ENCODE measurements at regions not wholly inside any gene's neighbourhood (a gene's known extent, or its start where the extent isn't known, plus 50 kb on each side); places are given as distances from the start of the nearest gene placed in this dataset.
"Not testable (repeated sequence)": the region's sequence is repeated elsewhere in the genome, so short reads cannot be mapped to it uniquely, and the experiment has no call there.

DNA sequence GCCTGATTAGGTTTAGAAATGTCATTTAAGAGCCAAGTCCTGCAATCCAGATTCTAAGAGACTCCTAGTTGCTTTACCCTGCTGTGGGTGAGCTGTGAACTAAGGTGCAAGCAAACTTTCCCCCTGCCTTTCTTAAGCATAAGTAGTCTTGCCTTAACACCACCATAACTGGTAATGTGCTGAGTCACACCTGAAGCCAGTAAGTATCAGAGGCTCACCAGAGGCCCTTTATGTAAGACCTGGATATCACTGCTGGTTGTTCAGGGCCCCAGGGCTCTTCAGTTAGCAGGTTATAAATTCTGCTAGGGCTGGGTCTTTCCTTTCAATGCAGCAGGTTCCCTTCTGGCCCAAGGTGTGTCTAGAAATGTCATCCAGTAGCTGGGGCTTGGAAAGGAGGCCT lies 509.9 kb downstream of the VGLL3 start:
- no peaks in the 10 kb centered on the region for H3K4me1 ChIP-seq
- no peaks in the 10 kb centered on the region for H4K20me1 ChIP-seq
- H3K4me2 ChIP-seq: no peak overlapping the region
- no peaks in the 10 kb centered on the region for H3K27me3 ChIP-seq
- no peaks in the 10 kb centered on the region for H3K36me3 ChIP-seq
- no peak for TF ChIP-seq Cebpa-rat (IDR thresholded peaks at IDR 0.05)
- H3K4me3 ChIP-seq: no peak overlapping the region
- H3K9ac ChIP-seq: no peak overlapping the region
- H3K9me3 ChIP-seq: no peaks in the 10 kb centered on the region
- no peak overlapping the region for H3K27ac ChIP-seq

DNA sequence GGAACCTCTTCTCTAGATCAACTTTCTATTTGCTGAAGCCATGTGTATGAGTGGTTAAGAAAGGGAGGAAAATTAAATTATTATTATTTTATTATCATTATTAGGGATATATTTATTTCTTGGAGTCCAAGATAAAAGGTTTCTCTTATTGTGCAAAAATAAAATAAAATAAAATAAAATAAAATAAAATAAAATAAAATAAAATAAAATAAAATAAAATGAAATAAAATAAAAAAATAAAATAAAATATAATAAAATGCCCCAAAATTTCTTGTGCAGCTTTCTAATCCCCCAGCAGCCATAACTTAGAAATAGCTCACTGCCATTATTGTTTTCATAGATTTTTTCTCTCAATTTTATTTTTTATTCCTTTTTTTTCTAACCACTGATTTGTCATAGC lies 526.8 kb downstream of the VGLL3 start:
- Histone ChIP-seq H3K36me3 (no peaks in the 10 kb centered on the region), H3K4me2 (no peak overlapping the region), H3K27ac (no peak overlapping the region), H3K4me1 (no peaks in the 10 kb centered on the region), H3K27me3 (no peaks in the 10 kb centered on the region), H4K20me1 (no peaks in the 10 kb centered on the region), H3K9me3 (no peaks in the 10 kb centered on the region), H3K9ac (no peak overlapping the region), H3K4me3 (no peak overlapping the region)
- TF ChIP-seq Cebpa-rat (IDR thresholded peaks at IDR 0.05): no peak

GRCh38 chr3:86451749-86452148 lies 539.2 kb downstream of the VGLL3 start:
- H3K9me3 ChIP-seq: no peaks in the 10 kb centered on the region
- no peak overlapping the region for H3K4me2 ChIP-seq
- no peaks in the 10 kb centered on the region for H3K4me1 ChIP-seq
- no peak overlapping the region for H3K4me3 ChIP-seq
- H3K36me3 ChIP-seq: no peaks in the 10 kb centered on the region
- H3K9ac ChIP-seq: no peak overlapping the region
- no peak for TF ChIP-seq Cebpa-rat (IDR thresholded peaks at IDR 0.05)
- no peaks in the 10 kb centered on the region for H3K27me3 ChIP-seq
- no peak overlapping the region for H3K27ac ChIP-seq
- H4K20me1 ChIP-seq: no peaks in the 10 kb centered on the region

- Histone ChIP-seq H3K4me1 (no peaks in the 10 kb centered on the region), H3K9me3 (no peaks in the 10 kb centered on the region), H3K4me2 (no peak overlapping the region), H3K27ac (no peak overlapping the region), H3K9ac (no peak overlapping the region), H4K20me1 (no peaks in the 10 kb centered on the region), H3K36me3 (no peaks in the 10 kb centered on the region), H3K27me3 (no peaks in the 10 kb centered on the region), H3K4me3 (no peak overlapping the region)
- TF ChIP-seq Cebpa-rat (IDR thresholded peaks at IDR 0.05): no peak
These were observed 552.4 kb downstream of the VGLL3 start for GRCh38 chr3:86438544-86438943.

DNA sequence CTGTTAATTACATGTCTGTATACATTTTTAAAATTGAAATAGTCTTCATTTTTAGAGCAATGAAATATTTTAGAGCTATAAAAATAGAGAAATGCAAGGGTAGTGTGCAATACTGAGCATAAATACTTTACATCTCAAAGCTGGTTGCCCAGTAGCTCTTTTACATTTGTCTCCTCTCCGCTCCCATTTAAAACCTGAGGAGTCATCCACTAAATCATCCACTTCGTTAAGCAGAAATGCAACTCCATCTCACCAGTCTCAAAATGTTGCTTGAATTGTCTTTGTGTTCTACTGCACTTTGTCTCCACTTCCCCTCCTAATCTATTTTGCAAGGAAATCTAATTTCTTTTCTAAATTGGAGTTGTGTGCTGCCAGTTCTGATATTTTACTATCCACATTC lies 563.6 kb downstream of the VGLL3 start:
- H3K4me1 ChIP-seq: no peaks in the 10 kb centered on the region
- H3K4me2 ChIP-seq: no peak overlapping the region
- H3K27ac ChIP-seq: no peak overlapping the region
- TF ChIP-seq Cebpa-rat (IDR thresholded peaks at IDR 0.05): no peak
- H4K20me1 ChIP-seq: no peaks in the 10 kb centered on the region
- no peak overlapping the region for H3K4me3 ChIP-seq
- H3K27me3 ChIP-seq: no peaks in the 10 kb centered on the region
- no peak overlapping the region for H3K9ac ChIP-seq
- H3K9me3 ChIP-seq: no peaks in the 10 kb centered on the region
- H3K36me3 ChIP-seq: no peaks in the 10 kb centered on the region

GRCh38 chr3:86420990-86421739 lies 569.8 kb downstream of the VGLL3 start:
- TF ChIP-seq Cebpa-rat (IDR thresholded peaks at IDR 0.05): no peak
- Histone ChIP-seq H3K27me3 (no peaks in the 10 kb centered on the region), H3K9ac (no peak overlapping the region)

DNA sequence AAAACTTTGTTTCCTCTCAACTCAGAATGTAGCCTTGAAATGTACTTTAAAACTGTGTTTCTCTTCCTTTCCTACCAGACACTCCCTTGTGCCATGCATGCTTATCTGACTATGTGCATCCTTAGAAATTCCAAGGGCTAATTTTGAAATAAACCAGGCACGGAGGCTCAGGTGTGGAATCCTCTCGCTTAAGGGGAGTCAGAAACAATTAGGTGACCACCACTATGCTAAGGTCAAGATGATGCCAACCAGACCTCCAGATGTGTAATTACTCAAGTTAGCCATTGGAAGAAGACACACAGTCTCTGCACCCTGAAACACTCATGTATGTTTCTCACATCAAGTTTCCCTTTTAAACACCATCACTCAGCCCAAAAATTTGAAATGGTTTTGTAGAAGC lies 572.1 kb downstream of the VGLL3 start:
- H3K36me3 ChIP-seq: no peaks in the 10 kb centered on the region
- TF ChIP-seq Cebpa-rat (IDR thresholded peaks at IDR 0.05): no peak

More at GRCh38 chr3:86420990-86421739, 569.8 kb downstream of the VGLL3 start:
- no peaks in the 10 kb centered on the region for H3K4me1 ChIP-seq
- H4K20me1 ChIP-seq: no peaks in the 10 kb centered on the region
- H3K9me3 ChIP-seq: no peaks in the 10 kb centered on the region
- H3K4me3 ChIP-seq: no peak overlapping the region
- no peak overlapping the region for H3K4me2 ChIP-seq
- no peaks in the 10 kb centered on the region for H3K36me3 ChIP-seq
- H3K27ac ChIP-seq: no peak overlapping the region

DNA sequence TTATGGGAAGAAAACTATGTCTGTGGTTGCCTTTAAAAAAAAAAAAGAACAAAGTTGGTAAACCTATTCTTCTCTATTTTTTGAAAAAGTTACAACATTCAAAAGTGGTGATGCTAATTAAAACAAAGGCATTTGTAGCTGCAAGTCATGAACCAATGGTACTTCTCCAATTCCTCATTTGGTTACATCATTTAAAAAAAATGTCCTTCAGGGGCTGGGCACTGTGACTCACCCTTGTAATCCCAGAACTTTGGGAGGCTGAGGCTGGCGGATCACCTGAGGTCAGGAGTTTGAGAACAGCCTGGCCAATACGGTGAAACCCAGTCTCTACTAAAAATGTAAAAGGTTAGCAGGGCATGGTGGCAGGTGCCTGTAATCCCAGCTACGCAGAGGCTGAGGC lies 574.6 kb downstream of the VGLL3 start:
- no peaks in the 10 kb centered on the region for H3K36me3 ChIP-seq
- no peak overlapping the region for H3K4me3 ChIP-seq
- H3K27me3 ChIP-seq: no peaks in the 10 kb centered on the region
- H3K9ac ChIP-seq: no peak overlapping the region
- no peaks in the 10 kb centered on the region for H4K20me1 ChIP-seq
- H3K4me1 ChIP-seq: no peaks in the 10 kb centered on the region
- H3K9me3 ChIP-seq: no peaks in the 10 kb centered on the region
- no peak for TF ChIP-seq Cebpa-rat (IDR thresholded peaks at IDR 0.05)
- no peak overlapping the region for H3K27ac ChIP-seq
- no peak overlapping the region for H3K4me2 ChIP-seq

More for the DNA sequence above, 572.1 kb downstream of the VGLL3 start:
- Histone ChIP-seq H3K9ac (no peak overlapping the region), H3K4me3 (no peak overlapping the region), H3K9me3 (no peaks in the 10 kb centered on the region), H4K20me1 (no peaks in the 10 kb centered on the region), H3K4me2 (no peak overlapping the region), H3K4me1 (no peaks in the 10 kb centered on the region), H3K27me3 (no peaks in the 10 kb centered on the region), H3K27ac (no peak overlapping the region)

DNA sequence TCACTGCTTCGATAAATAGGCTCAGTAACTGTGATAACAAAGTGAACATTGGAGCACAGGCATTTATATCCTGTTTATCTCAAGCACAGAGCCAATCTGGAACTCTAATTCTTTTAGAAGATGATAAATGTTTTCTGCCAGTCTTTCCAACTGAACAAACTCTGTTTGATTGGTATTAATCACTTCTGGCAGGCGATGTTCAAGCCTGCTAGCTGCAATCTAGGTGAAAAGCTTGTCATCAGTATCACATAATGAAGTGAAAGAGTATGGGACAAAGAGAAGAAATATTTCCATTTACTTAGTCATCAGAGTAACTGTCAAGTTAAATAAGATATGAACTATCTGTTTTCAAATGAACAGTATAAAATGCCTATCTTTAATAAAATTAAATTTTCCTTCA lies 577.3 kb downstream of the VGLL3 start:
- no peak overlapping the region for H3K4me3 ChIP-seq
- no peaks in the 10 kb centered on the region for H3K9me3 ChIP-seq
- H3K9ac ChIP-seq: no peak overlapping the region
- no peaks in the 10 kb centered on the region for H3K27me3 ChIP-seq
- no peaks in the 10 kb centered on the region for H3K36me3 ChIP-seq
- no peaks in the 10 kb centered on the region for H4K20me1 ChIP-seq
- H3K4me1 ChIP-seq: no peaks in the 10 kb centered on the region
- no peak overlapping the region for H3K27ac ChIP-seq
- no peak for TF ChIP-seq Cebpa-rat (IDR thresholded peaks at IDR 0.05)
- no peak overlapping the region for H3K4me2 ChIP-seq

DNA sequence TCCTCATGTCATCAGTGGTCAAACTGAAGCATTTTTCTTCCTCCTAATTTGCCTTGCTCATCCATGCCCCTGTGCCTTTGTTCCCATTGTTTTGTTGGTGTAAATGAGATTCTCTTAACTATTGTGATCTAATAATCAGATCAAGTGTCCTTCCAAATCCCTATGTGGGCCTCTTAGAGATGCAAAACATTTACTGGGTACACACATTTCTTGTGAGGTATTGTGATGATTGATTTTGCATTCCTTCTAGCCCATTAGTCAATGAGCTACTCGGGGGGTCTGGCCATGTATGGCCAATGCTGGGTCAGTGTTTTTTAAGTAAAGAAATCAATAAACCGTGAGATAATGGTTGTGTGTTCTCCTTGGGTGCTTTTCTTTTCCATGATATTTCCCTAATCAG lies 580.4 kb downstream of the VGLL3 start:
- H3K4me3 ChIP-seq: no peak overlapping the region
- TF ChIP-seq Cebpa-rat (IDR thresholded peaks at IDR 0.05): no peak

GRCh38 chr3:86389759-86390158 lies 601.2 kb downstream of the VGLL3 start:
- not testable (repeated sequence) for H3K4me2 ChIP-seq, H3K4me1 ChIP-seq, H3K27me3 ChIP-seq, H4K20me1 ChIP-seq, H3K36me3 ChIP-seq, H3K27ac ChIP-seq, H3K9ac ChIP-seq, H3K9me3 ChIP-seq, H3K4me3 ChIP-seq

More for the DNA sequence above, 580.4 kb downstream of the VGLL3 start:
- no peak overlapping the region for H3K27ac ChIP-seq
- no peak overlapping the region for H3K9ac ChIP-seq
- no peaks in the 10 kb centered on the region for H3K4me1 ChIP-seq
- no peak overlapping the region for H3K4me2 ChIP-seq
- no peaks in the 10 kb centered on the region for H3K27me3 ChIP-seq
- H4K20me1 ChIP-seq: no peaks in the 10 kb centered on the region
- H3K36me3 ChIP-seq: no peaks in the 10 kb centered on the region
- H3K9me3 ChIP-seq: no peaks in the 10 kb centered on the region
